ENCODE measurements at regions not wholly inside any gene's neighbourhood (a gene's known extent, or its start where the extent isn't known, plus 50 kb on each side); places are given as distances from the start of the nearest gene placed in this dataset.

GRCh38 chrX:150163221-150163930 lies 199.7 kb upstream of the MAMLD1 start:
- TF ChIP-seq CTCF (IDR thresholded peaks at IDR 0.05), result no peak
- no peak for TF ChIP-seq POLR2A (IDR thresholded peaks at IDR 0.05)
